Hepatocyte (in vitro differentiated cells): ENCODE measurements at regions not wholly inside any gene's neighbourhood (a gene's known extent, or its start where the extent isn't known, plus 50 kb on each side); places are given as distances from the start of the nearest gene placed in this dataset.

Source experiments
- DNase-seq: peaks from one replicate; pipeline ENCODE4 v3.0.0-alpha.2; 2016; ENCODE audit warnings: low spot score
- H2AFZ ChIP-seq: fragments of 200-600 bp; sonication (generic); 2 replicates; pipeline ENCODE4 v1.6.0; 2016; ENCODE audit warnings: antibody characterized with exemption, mild to moderate bottlenecking
- H3K27ac ChIP-seq: fragments of 200-600 bp; sonication (generic); 2 replicates; pipeline ENCODE4 v1.5.1; 2016; ENCODE audit warnings: mild to moderate bottlenecking
- H3K27me3 ChIP-seq: fragments of 200-600 bp; sonication (generic); 2 replicates; pipeline ENCODE4 v1.6.1; 2016
- H3K36me3 ChIP-seq: fragments of 200-600 bp; sonication (generic); replicated peaks from 2 replicates; pipeline ENCODE4 v1.5.1; 2016; ENCODE audit warnings: low read depth; ENCODE audit not compliant: insufficient read depth
- H3K4me1 ChIP-seq: fragments of 200-600 bp; sonication (generic); 2 replicates; pipeline ENCODE4 v1.5.1; 2016; ENCODE audit warnings: mild to moderate bottlenecking, moderate library complexity; ENCODE audit not compliant: insufficient read depth
- H3K4me2 ChIP-seq: fragments of 200-600 bp; sonication (generic); 2 replicates; pipeline ENCODE4 v1.6.0; 2016
- H3K4me3 ChIP-seq: fragments of 200-600 bp; sonication (generic); 2 replicates; pipeline ENCODE4 v1.5.1; 2016; ENCODE audit warnings: mild to moderate bottlenecking
- H3K79me2 ChIP-seq: fragments of 200-600 bp; sonication (generic); 2 replicates; pipeline ENCODE4 v1.6.0; 2017; ENCODE audit warnings: mild to moderate bottlenecking
- H3K9me2 ChIP-seq: fragments of 200-600 bp; sonication (generic); replicated peaks from 2 replicates; pipeline ENCODE4 v1.6.0; 2017; ENCODE audit warnings: mild to moderate bottlenecking; ENCODE audit not compliant: insufficient read depth
- H3K9me3 ChIP-seq: fragments of 200-600 bp; sonication (generic); 2 replicates; pipeline ENCODE4 v1.5.1; 2016; ENCODE audit warnings: low read depth, mild to moderate bottlenecking
- H4K20me1 ChIP-seq: fragments of 200-600 bp; sonication (generic); 2 replicates; pipeline ENCODE4 v1.6.0; 2016; ENCODE audit warnings: mild to moderate bottlenecking; ENCODE audit not compliant: insufficient read depth, poor library complexity, severe bottlenecking
- EZH2 ChIP-seq: fragments of 200-600 bp; sonication (generic); IDR thresholded peaks from 2 replicates; pipeline ENCODE4 v1.6.1; 2016; ENCODE audit warnings: antibody characterized with exemption, mild to moderate bottlenecking, borderline replicate concordance
- EZH2phosphoT487 ChIP-seq: fragments of 200-600 bp; sonication (generic); IDR thresholded peaks from one replicate; pipeline ENCODE4 v1.6.1; 2018; ENCODE audit warnings: antibody characterized with exemption, mild to moderate bottlenecking, low read depth, moderate library complexity; ENCODE audit not compliant: unreplicated experiment, severe bottlenecking
- WGBS: methylation state at CpG from one replicate; pipeline ENCODE4 v1.1.6; 2016; ENCODE audit warnings: low lambda C conversion rate; ENCODE audit errors: missing lambda C conversion rate; 5-methylcytosine and 5-hydroxymethylcytosine counted together
- TF ChIP-seq, protein P1 (sequence below): fragments of 200-600 bp; sonication (generic); IDR thresholded peaks from 2 replicates; pipeline ENCODE4 v1.5.1; 2016; ENCODE audit warnings: antibody characterized with exemption, mild to moderate bottlenecking; ENCODE audit not compliant: poor library complexity

DNA sequence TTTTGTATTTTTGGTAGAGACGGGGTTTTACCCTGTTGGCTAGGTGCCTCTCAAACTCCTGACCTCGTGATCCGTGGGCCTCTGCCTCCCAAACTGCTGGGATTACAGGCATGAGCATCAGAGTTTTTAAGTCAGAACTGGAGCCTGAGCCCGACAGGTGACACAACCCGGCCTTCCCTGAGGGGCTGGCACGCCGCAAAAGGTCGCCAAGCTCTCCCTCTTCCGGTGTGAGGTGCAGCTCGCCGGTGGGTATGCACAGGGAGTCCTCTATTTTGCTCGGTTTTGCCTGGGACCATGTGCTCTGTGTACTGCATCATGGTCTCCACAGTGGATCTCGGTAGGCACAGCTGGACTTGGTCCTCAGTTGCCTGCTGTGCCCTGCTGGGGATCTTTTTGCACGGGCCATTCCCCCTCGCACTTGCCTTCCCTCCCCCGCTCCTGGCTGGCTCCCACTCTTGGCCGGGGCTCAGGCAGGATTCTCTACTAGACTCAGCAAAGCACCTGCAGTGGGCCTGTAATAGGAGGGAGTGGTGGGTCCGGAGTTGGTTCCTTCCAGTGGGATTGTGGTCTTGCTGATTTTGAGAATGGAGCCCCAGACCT is 101.2 kb upstream of the KLF13 start:
- no peaks in the 10 kb centered on the region for H3K4me1 ChIP-seq
- no peaks in the 10 kb centered on the region for H3K36me3 ChIP-seq
- H3K27ac ChIP-seq, result no peak overlapping the region
- H3K4me2 ChIP-seq, result no peak overlapping the region
- H3K9me2 ChIP-seq, result no peaks in the 10 kb centered on the region
- H4K20me1 ChIP-seq, result no peaks in the 10 kb centered on the region
- no peak overlapping the region for H2AFZ ChIP-seq
- no peaks in the 10 kb centered on the region for H3K9me3 ChIP-seq
- no peak for TF ChIP-seq EZH2phosphoT487
- no peak for TF ChIP-seq EZH2
- TF ChIP-seq, protein P1, sequence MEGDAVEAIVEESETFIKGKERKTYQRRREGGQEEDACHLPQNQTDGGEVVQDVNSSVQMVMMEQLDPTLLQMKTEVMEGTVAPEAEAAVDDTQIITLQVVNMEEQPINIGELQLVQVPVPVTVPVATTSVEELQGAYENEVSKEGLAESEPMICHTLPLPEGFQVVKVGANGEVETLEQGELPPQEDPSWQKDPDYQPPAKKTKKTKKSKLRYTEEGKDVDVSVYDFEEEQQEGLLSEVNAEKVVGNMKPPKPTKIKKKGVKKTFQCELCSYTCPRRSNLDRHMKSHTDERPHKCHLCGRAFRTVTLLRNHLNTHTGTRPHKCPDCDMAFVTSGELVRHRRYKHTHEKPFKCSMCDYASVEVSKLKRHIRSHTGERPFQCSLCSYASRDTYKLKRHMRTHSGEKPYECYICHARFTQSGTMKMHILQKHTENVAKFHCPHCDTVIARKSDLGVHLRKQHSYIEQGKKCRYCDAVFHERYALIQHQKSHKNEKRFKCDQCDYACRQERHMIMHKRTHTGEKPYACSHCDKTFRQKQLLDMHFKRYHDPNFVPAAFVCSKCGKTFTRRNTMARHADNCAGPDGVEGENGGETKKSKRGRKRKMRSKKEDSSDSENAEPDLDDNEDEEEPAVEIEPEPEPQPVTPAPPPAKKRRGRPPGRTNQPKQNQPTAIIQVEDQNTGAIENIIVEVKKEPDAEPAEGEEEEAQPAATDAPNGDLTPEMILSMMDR, result no peak
- no peak overlapping the region for H3K4me3 ChIP-seq
- WGBS, result 92% methylated on average over 18 of the region's 18 CpGs
- no peaks in the 10 kb centered on the region for H3K27me3 ChIP-seq
- no peak for DNase-seq
- H3K79me2 ChIP-seq, result no peaks in the 10 kb centered on the region

DNA sequence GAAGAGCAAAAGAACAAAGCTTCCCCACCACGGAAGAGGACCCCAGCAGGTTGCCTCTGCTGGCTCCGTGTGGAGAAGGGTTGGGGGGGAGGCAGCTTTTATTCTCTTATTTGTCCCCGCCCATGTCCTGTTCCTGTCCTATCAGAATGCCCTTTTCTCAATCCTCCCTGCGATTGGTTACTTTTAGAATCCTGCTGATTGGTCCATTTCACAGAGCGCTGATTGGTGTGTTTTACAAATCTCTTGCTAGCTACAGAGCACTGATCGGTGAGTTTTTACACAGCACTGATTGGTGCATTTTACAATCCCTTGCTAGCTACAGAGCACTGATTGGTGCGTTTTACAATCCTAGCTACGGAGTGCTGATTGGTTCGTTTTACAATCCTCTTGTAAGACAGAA is 100.6 kb upstream of the KLF13 start:
- no peak overlapping the region for H3K27ac ChIP-seq
- H3K9me2 ChIP-seq, result no peaks in the 10 kb centered on the region
- H3K79me2 ChIP-seq, result no peaks in the 10 kb centered on the region
- H4K20me1 ChIP-seq, result no peaks in the 10 kb centered on the region
- H3K36me3 ChIP-seq, result no peaks in the 10 kb centered on the region
- DNase-seq, result no peak
- no peaks in the 10 kb centered on the region for H3K9me3 ChIP-seq
- no peak overlapping the region for H3K4me2 ChIP-seq
- H3K4me3 ChIP-seq, result no peak overlapping the region
- no peaks in the 10 kb centered on the region for H3K27me3 ChIP-seq
- no peak for TF ChIP-seq EZH2
- H2AFZ ChIP-seq, result no peak overlapping the region
- no peaks in the 10 kb centered on the region for H3K4me1 ChIP-seq
- 95% methylated on average over 9 of the region's 9 CpGs for WGBS

DNA sequence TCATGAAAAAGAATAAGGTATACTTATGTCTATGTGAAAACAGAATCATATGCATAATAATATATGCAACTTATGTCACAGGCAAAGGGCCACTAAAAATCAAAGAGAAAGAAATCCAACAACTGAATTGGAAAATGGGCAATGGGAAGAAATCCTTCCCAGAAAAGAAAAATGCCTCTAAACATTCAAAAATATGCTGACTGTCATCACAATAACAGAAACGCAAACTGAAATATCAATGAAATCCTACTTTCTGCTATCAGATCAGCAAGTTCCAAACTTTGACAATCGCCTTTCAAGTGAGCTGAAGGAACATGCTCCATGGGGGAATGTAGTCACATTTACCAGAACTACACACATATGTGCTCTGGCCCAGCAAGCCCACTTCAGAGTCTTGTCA is 99.4 kb upstream of the KLF13 start:
- Histone ChIP-seq H3K4me3 (no peak overlapping the region), H3K27ac (no peak overlapping the region), H4K20me1 (no peaks in the 10 kb centered on the region), H3K4me1 (no peaks in the 10 kb centered on the region), H3K79me2 (no peaks in the 10 kb centered on the region), H3K36me3 (no peaks in the 10 kb centered on the region), H2AFZ (no peak overlapping the region), H3K9me3 (no peaks in the 10 kb centered on the region), H3K9me2 (no peaks in the 10 kb centered on the region), H3K4me2 (no peak overlapping the region), H3K27me3 (no peaks in the 10 kb centered on the region)
- 93% methylated on average over 2 of the region's 2 CpGs for WGBS
- TF ChIP-seq EZH2 (no peak), EZH2phosphoT487 (no peak)
- TF ChIP-seq, protein P1, result no peak
- DNase-seq, result no peak

DNA sequence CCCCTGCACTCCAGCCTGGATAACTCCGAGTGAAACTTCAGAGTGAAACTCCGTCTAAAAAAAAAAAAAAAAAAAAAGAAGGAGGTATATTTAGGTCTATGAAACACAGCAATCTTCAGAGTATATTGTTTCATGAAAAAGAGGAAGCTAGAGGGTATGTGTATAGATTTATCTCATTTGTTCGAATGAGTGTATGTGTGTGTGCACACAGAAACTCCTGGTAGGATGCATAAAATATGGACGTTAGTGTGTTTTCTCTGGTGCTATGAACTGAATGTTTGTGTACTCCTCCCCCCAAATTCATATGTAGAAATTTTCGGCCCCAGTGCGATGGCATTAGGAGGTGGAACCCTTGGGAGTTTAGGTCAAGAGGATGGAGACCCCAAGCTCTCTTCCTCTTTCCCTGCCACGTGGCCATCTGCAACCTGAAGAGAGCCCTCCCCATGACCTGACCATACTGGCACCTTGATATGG is 98.6 kb upstream of the KLF13 start:
- no peak overlapping the region for H2AFZ ChIP-seq
- H3K4me2 ChIP-seq, result no peak overlapping the region
- no peak overlapping the region for H3K27ac ChIP-seq
- no peak for DNase-seq
- H3K36me3 ChIP-seq, result no peaks in the 10 kb centered on the region
- no peaks in the 10 kb centered on the region for H4K20me1 ChIP-seq
- no peaks in the 10 kb centered on the region for H3K4me1 ChIP-seq
- no peaks in the 10 kb centered on the region for H3K9me2 ChIP-seq
- 94% methylated on average over 7 of the region's 7 CpGs for WGBS
- TF ChIP-seq EZH2, result no peak
- TF ChIP-seq, protein P1, result no peak
- TF ChIP-seq EZH2phosphoT487, result no peak
- H3K79me2 ChIP-seq, result no peaks in the 10 kb centered on the region
- no peaks in the 10 kb centered on the region for H3K27me3 ChIP-seq
- H3K9me3 ChIP-seq, result no peaks in the 10 kb centered on the region
- H3K4me3 ChIP-seq, result no peak overlapping the region
